Fibroblast of peridontal ligament (primary cell): ENCODE measurements at regions not wholly inside any gene's neighbourhood (a gene's known extent, or its start where the extent isn't known, plus 50 kb on each side); places are given as distances from the start of the nearest gene placed in this dataset.

ENCODE experiments used
- DNase-seq: peaks from one replicate; pipeline ENCODE4 v3.0.0-alpha.2; 2010; ENCODE audit errors: extremely low read depth

- DNase-seq = no peak
Measured at GRCh38 chr3:31341130-31341529, 191.6 kb upstream of the STT3B start.

DNA sequence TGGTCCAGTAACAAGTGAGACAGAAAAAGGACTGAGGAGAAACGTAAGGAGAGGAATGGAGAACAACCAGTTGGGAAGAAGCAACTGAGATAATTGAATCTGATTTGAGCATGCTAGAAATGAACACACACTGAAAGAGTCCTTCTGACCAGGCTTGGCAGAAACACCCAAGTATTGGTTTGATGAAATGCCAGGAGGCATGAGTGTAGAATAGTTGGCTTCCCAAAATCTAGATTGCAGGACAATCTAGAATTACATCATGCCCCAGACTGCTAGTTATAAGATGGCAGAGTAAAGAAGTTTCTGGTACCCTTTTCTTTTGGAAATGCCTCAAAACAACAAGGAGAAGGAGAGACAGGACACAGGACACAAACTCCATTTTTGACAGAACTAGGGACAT, 189.7 kb upstream of the STT3B start:
- peak; percentile 88 for DNase-seq

DNA sequence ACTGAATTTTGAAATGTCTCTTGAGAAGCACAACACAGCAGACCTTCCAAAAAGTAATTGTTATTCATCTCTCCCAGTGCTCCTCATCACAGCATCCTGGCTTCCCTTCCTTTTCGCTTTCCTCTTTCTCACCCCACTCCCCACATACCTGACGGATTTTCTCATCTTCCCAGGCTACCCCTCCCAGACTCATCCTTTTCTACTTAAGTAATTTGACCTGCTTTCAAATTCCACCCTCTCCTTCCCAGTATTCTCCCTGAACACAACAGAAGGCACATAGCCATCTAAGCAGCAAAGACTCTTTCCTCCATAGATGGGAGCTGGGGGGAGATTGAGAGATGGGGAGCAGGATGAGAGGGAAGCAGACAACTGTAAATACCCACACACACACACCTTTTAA, 187.1 kb upstream of the STT3B start:
- DNase-seq = no peak

- no peak for DNase-seq
Measured at GRCh38 chr3:31346542-31346979, 186.2 kb upstream of the STT3B start.

- DNase-seq = no peak
Measured at GRCh38 chr3:31349001-31349748, 183.6 kb upstream of the STT3B start.

DNA sequence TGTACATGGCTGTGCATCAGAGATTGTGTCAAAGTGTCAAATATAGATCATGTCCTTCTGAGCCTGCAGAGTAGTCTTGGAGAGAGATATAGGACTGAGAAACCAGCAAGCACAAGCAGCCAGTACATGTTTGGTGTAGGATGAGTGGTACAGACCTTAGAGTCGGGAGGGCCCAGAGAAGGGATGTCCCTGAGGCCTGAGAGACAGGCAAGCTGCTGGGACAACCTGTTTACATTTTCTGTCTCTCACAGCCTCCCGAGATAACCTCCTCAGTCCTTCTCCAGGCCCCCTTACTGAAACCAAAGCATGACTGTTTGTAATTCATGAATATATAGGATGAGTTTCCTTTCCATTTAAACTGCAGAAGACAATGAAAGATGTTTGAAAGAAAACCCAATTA, 182.4 kb upstream of the STT3B start:
- no peak for DNase-seq

GRCh38 chr3:31352331-31352730, 180.4 kb upstream of the STT3B start:
- no peak for DNase-seq

DNA sequence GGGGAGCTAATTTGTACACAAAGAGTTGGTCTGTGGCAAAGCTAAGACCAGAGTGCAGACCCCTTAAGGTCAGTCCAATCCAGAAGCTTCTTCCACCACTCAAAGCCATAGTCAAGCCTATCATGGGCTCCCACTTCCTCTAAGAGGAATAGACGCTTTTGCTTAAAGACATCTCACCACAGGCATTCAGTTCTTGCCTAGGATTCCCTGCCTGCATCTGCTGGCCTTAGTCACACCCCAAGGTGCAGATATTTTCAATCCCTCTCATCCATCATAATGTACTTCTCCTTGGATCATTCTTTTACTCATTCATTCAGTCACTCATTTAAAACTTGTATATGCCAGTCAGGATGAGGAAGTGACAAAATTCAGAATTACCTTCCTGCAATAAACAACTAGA, 179.6 kb upstream of the STT3B start:
- DNase-seq = no peak

DNA sequence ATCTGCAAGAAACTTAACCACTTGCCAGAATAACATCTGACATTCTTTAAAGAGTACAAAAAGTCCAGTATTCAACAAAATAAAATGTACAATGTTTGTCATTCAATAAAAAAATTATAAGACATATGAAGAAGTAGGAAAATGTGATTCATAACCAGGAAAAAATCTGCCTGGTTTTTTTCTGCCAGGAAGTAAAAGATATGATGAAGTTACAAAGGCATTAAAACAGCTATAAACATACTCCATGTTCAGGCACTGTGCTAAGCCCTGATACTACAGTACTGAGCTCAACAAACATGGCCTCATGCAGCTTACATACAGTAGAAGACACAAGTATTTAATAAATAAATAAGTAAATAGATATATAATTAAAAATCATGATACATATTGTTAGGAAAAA, 178.4 kb upstream of the STT3B start:
- no peak for DNase-seq

GRCh38 chr3:31355807-31356206, 176.9 kb upstream of the STT3B start:
- DNase-seq = no peak

DNA sequence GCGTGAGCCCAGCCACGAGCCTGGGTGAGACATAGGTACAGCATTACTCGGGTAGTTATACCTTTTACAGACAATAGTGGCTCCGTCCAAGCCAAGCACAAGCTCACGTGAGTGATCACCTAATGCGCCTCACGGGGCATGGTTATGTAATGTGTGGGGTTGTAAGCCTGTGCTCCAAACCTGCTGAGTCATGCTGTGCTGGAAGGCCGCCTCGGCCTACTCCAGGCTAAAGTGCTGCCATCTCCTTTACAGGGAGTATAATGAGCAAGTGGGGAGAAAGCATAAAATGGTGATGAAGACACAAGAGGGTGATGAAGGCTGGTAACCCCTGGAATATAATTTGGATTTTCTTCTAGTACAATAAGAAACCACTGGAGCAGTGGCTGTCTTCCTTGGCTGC, 175.8 kb upstream of the STT3B start:
- DNase-seq = peak; percentile 24

DNA sequence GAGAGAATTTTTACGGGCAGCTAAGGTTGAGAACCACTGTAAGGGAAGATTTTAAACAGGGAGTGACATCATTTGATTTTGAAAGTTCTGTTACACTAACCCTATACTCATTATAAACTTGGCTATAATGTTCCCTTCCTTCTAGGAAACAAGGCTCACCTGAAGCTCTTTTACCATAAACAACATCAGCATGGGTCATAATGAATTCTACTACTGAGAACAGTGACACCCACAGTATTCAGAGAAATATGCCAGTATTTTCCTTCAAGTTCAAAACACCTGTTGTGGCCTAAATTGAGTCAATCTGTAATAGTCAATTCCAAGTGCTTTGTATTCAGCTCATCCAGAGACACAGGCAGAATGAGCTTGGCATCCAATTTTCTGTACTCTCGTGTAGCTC, 175.3 kb upstream of the STT3B start:
- DNase-seq = no peak

- no peak for DNase-seq
Measured at GRCh38 chr3:31358473-31359070, 174.2 kb upstream of the STT3B start.

DNA sequence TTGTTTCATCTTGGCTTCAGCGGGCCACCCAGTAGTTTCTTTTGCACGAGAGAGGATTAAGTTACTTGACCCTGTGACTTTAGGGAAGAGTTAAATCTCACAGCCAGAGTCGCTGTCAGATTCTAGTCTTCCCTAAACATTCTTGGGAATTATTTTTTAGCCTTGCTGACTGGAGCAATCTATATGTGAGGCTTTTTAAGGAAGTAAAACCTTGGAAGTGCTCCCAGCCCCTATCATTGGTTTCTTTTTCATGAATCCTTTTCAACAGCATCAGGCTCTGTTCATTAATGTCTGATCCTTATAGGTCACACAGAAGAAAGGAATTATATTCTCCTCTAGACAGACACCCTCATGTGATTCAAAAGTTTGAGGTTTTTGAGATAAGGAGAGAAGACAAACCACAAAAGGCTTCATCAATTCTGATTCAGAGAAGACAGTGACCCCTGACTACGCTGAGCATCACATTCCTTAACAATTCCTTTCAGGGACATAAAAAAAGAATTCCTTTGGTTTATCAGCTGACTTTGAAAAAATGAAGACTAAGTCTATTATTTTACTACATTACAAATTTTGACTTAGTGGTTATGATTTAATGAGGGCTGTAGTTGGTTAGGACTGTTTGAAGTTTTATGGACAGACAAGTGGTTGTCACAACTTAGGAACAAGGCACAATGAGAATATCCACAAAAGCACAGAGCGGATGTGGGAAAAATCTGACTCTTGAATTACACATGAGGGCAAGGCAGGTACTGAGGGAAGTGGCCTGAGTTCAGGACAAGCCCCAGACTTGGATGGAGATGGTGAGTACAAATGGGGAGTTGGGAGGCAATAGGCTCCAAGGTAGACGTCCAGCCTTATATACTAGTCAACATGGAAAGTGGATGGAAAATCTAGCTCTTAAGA, 171.1 kb upstream of the STT3B start:
- DNase-seq = peak; percentile 55

DNA sequence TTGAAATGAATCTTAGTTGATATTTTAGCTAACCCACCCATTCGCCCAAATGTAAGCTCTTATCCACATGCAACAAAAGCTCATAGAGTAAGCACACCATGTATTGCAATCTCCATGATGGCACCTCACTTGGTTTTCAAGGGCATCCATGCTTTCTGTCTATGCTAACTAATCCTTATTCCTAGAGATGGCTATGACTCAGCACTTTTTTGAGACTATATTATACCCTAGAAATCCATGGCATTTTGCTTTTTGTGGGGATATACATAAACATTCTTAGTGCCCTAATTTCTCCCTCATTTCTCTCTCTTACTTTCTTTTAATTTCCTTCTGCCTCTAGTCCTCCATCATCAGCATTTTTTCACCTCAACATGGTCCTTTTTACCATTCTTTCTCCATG, 168.5 kb upstream of the STT3B start:
- DNase-seq = peak; percentile 24

GRCh38 chr3:31364711-31365110, 168.0 kb upstream of the STT3B start:
- peak; percentile 34 for DNase-seq

- DNase-seq = no peak
Measured at GRCh38 chr3:31367518-31367917, 165.2 kb upstream of the STT3B start.

DNA sequence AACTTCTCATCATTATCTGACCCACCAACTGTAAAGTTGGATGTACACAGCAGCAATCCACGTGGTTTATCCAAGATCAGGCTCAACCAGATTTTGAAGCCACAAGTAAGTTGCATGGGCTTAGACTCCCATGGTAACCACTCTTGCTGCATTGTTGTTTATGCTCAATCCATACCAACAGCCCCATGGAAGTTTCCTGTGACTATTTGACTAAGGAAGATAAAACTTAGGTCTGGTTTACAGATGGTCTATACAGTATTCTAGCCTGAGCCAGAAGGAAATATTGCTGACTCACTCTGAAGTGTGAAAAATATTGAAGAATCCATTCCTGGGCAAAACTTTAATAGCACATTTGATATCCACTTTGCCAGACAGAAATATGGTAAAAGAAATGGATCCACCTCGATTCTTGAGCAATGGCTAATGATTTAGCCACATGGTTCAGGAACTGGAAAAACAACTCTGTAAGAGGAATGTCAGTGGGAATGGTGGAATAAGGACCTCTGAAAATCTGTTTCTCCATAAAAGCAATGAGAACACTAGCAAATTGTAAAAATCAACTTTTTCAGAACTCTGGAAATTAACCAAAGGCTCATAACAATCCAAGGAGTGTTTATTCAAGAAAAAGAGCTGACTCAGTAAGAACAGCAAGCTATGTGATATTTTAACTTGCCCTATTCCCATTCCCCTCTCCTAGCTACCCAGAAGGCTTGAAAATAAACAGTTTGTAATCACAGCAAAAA, 162.9 kb upstream of the STT3B start:
- DNase-seq = peak; percentile 46

GRCh38 chr3:31370380-31370666, 162.4 kb upstream of the STT3B start:
- no peak for DNase-seq

DNA sequence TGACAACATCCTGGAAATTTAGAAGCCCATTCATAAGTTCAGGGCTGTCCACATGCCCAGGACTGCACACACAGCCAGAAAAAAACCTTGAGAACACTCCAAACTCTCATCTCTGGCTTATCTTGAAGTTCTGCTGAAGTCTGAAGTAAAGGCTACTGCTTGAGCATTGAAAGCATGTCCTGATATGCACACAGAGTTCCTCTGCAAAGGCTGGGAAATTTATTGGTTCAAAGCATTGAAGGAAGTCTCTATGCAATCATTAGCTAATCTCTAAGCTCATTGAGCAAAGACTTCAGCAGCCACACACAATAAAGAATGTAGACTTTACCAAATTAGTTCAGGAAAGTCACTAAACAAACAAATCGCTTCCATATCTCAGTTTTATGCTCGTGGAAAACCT, 162.0 kb upstream of the STT3B start:
- no peak for DNase-seq

GRCh38 chr3:31371484-31372177, 161.1 kb upstream of the STT3B start:
- DNase-seq = peak; percentile 22

DNA sequence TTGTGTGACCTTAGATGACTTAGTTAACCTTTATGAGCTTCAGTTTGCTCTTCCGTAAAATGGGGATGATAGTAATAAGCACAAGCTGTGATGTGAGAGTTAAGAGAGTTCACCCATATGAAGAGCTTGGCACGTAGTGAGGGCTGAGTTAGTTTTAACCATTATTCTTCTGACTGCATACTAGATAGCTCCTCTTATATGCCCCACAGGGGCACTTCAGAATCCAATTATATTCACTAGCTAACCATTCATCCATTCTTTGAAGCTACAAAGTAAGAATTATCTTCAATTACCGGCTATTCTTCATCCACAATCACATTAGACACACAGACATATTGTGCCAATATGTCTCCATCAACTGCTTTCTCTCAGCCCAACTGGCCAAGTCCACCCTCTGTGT, 159.0 kb upstream of the STT3B start:
- no peak for DNase-seq
